Neuron (in vitro differentiated cells): ENCODE measurements at regions not wholly inside any gene's neighbourhood (a gene's known extent, or its start where the extent isn't known, plus 50 kb on each side); places are given as distances from the start of the nearest gene placed in this dataset.

ENCODE experiments used
- H2AFZ ChIP-seq: one replicate; pipeline ENCODE4 v1.6.1; 2013; ENCODE audit warnings: low read depth, mild to moderate bottlenecking, inconsistent platforms, low read length, moderate library complexity
- H3K27me3 ChIP-seq: one replicate; pipeline ENCODE4 v1.6.1; 2013; ENCODE audit warnings: low read length; ENCODE audit not compliant: insufficient read depth
- H3K36me3 ChIP-seq: one replicate; pipeline ENCODE4 v1.6.1; 2013; ENCODE audit warnings: low read length; ENCODE audit not compliant: insufficient read depth
- H3K4me1 ChIP-seq: one replicate; pipeline ENCODE4 v1.6.1; 2013; ENCODE audit warnings: low read length; ENCODE audit not compliant: insufficient read depth
- H3K4me3 ChIP-seq: 2 replicates; pipeline ENCODE4 v1.5.1; 2013; ENCODE audit warnings: mild to moderate bottlenecking, low read length, moderate library complexity
- H3K9me3 ChIP-seq: one replicate; pipeline ENCODE4 v1.6.1; 2013; ENCODE audit warnings: low read length

DNA sequence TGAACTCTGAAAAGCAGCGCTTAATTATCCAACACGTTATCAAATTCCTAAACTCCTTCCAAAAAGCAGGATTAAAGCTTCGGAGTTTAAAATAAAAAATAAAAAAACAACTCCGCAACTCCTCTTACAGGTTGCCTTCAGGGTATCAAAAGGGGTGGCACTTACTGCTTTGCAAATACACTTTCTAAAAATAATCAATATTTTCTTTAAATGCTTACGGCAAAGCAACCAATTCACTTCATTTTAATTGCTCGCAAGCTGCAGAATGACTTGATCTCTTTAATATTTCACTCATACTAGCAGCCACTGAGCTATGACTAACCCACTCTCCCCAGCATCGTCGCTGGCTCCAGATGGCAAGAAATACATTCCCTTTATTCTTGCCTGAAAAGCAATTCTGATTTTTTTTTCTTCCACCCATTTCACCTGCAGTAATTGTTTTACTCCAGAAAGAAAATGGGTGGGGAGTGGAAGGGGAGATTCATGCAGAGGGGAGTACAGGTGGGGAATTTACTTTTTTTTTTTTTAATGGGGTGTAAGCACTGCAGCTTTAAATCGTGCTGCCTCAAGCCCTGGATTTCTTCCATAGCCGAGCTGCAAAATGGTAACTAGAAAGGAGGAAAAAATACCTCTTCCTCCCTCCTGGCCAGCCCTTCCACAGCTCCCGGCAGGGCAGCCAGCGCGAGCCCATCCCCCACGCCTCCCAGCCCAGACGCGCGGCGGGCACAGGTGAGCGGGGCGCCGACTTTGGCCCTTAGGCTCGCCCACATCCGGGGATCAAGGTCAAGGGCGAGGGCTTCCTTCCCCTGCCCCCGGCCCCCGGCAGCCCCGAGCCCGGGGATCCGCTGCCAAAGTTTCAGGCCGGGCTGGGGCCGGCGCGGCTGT is 54.2 kb upstream of the FHIP2A start:
- Histone ChIP-seq H3K4me3 (peak overlapping the region; percentile 38), H2AFZ (no peak overlapping the region), H3K27me3 (peaks cover 42% of the 10 kb centered on the region), H3K4me1 (peaks cover 8% of the 10 kb centered on the region), H3K36me3 (no peaks in the 10 kb centered on the region), H3K9me3 (no peaks in the 10 kb centered on the region)

DNA sequence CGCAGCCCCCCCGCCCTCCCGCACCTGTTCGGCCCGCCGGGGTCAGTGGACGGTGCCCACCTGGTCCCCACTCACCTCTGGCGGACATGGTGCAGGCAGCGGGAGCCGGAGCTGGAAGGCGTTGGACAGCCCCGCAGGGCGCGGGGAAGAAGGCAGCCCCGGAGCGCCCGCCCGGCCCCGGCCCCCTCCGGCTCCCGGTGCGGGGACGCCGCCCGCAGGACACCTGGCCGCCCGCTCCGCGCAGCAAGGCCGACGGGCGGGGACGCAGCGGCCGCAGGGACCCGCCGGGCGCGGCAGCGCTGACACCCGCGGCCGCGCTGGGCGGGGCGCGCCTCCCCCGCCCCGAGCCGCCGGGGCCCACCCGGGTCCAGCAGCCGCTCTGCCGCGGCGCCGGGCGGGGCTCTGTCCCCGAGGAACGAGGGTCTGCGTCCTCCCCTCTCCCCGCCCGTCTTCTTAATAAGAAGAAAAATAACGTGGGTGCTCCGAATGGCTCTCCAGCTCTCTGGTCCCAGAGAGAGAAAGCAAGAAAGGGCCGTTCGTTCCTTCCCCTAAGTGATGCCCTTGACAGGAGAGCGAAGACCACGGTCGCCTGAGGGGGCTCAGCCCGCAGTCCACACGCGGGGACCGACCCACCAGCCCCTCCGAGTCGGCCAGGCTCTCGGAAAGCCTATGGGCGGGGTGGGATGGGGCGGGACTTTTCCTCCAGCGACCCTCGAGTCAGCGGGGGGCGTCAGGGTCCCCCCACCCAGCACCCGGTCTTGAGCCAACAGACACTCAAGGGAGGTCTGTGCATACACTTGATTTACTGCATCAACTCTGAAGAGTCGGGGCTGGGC is 53.4 kb upstream of the FHIP2A start:
- H3K9me3 ChIP-seq: no peaks in the 10 kb centered on the region
- H3K4me1 ChIP-seq: peaks cover 8% of the 10 kb centered on the region
- peak overlapping the region; percentile 38 for H3K4me3 ChIP-seq
- H2AFZ ChIP-seq: no peak overlapping the region
- H3K36me3 ChIP-seq: no peaks in the 10 kb centered on the region
- peaks cover 42% of the 10 kb centered on the region for H3K27me3 ChIP-seq

DNA sequence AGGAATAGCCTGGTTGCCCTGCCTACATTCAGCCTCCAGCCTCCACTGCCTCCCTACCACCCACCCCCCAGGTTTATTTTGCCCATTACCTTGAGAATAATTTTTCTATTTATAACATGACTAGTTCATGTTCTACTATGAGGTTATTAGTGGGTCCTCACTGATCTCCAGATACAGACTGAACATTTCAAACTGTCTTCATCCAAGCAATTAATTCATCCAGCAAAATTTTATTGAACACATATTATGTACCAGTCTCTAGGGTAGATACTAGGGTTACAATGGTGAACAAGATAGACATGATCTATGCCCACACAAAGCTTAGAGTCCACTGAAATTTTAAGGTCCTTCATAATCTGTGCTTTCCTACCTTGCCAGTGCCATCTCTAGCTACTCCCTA is 51.6 kb upstream of the FHIP2A start:
- no peak overlapping the region for H3K4me3 ChIP-seq
- peaks cover 39% of the 10 kb centered on the region for H3K27me3 ChIP-seq
- no peaks in the 10 kb centered on the region for H3K36me3 ChIP-seq

DNA sequence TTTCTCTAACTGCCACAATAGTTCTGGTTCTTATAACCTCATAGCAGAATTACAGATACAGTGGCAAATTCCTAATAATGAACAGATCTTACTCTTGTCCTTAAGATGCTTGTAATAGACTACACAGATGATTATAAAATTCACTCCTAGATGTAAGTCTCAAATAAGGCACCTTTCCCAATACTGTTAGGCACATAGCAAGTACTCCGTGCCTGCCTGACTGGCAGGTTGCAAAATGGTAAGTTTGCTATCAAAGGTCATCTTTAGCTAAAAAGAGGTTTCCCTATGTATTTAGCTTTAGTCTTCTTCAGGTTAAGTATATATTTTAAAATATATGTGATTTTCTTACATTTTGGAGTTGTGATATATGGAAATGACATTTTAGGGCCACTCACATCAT is 50.4 kb upstream of the FHIP2A start:
- Histone ChIP-seq H3K27me3 (peaks cover 33% of the 10 kb centered on the region), H3K4me1 (peaks cover 8% of the 10 kb centered on the region), H3K36me3 (no peaks in the 10 kb centered on the region), H2AFZ (no peak overlapping the region), H3K4me3 (no peak overlapping the region), H3K9me3 (no peaks in the 10 kb centered on the region)

More for the DNA sequence above, 51.6 kb upstream of the FHIP2A start:
- H3K9me3 ChIP-seq: no peaks in the 10 kb centered on the region
- H3K4me1 ChIP-seq: peaks cover 8% of the 10 kb centered on the region
- no peak overlapping the region for H2AFZ ChIP-seq

DNA sequence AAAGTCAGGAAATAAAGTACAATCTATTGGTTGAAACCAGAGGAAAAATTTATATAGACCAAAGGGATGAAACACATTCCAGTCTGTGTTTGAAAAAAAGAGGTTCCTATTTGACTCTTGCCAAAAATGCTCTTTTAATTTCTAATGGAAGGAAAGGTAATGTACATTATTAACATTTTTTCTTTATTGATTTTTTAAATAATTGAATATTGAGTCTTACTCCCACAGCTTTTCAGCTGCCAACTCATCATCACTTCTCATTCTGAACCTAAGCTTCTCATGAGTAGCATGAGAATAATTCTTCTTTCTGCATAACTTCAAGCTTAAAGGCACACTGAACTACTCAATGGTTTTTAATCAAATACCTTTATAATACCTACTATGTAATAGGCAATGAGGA is 49.8 kb upstream of the FHIP2A start:
- no peak overlapping the region for H3K4me3 ChIP-seq
- H3K36me3 ChIP-seq: no peaks in the 10 kb centered on the region
- peaks cover 8% of the 10 kb centered on the region for H3K4me1 ChIP-seq
- H2AFZ ChIP-seq: no peak overlapping the region
- H3K27me3 ChIP-seq: peaks cover 27% of the 10 kb centered on the region
- no peaks in the 10 kb centered on the region for H3K9me3 ChIP-seq
